ENCODE measurements at regions not wholly inside any gene's neighbourhood (a gene's known extent, or its start where the extent isn't known, plus 50 kb on each side); places are given as distances from the start of the nearest gene placed in this dataset.

DNA sequence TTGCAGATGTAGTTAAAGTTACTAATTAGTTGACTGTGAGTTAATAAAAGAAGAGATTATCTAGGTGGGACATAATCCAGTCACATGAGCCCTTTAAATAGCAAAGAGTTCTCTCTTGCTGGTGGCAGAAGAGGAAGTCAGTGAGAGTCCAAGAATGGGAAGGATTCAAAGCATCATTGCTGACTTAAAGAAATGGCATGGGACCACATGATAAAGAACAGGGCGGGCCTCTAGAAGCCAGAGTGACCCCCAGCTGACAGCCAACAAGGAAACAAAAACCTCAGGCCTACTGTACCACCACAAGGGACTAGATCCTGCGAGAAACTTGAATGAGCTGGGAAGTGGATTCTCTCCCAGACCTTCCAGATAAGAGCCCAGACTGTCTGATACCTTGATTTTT, 447.2 kb upstream of the CCDC54 start:
- DNase-seq (ENCODE audit: extremely low read depth, low read depth): no peak
- TF ChIP-seq CTCF (IDR thresholded peaks at IDR 0.05; ENCODE audit: low read depth, low read length): no peak

DNA sequence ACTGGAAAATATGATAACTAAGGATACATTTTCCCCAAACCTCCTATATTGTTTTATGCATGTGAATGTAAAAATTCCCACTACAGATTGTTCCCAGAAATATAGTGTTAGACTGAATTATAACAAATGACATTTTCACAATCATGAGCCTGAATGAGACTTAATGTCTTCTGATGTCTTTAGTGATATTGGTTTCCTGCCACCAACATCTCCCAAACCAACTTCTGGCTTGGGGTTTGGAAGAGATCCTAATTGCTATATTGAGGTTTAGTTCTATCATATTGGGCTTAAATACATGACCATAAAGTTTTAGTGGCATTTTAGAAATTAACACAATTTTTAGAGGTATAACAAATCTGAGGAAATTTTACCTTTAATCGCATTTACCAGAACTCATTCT, 445.3 kb upstream of the CCDC54 start:
- no peak for TF ChIP-seq CTCF (IDR thresholded peaks at IDR 0.05; ENCODE audit: low read depth, low read length)

DNA sequence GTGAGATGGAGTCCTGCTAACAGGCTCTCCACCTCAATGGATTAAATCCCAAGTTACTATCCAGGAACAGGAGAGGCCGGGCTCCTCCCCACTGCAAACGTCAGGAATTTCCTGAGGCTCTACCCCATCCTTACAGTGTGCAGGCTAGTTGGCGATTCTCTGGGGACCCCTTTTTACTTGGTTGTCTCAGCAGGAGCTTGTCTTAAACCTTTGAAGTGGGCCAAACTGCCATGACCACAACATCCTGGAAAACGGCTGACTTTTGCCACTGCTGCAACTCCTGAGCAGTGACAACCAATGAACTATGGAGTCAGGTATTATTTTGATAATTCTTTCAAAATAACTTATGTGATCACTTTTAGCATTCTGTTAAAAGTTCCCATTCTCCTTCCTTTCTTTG, 440.9 kb upstream of the CCDC54 start:
- TF ChIP-seq CTCF (IDR thresholded peaks at IDR 0.05; ENCODE audit: low read depth, low read length): no peak

More for the DNA sequence above, 445.3 kb upstream of the CCDC54 start:
- DNase-seq (ENCODE audit: extremely low read depth, low read depth): no peak

DNA sequence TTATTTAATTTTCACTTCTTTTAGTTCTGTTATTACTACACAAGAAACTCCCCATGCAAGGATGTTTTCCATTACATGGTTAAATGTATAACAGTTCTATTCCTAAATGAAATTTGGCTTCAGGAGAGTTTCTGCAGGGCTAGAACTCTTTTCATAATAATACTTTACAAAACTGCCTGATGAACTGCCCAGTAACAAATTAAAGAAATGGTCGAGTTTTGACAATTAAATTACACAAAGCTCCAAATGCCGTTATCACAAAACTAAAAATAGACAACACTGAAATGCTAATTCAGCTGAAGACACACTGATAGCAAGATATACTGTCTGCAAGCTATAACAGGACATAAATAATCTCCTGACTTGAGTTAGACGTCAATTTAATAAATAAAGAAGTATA, 435.2 kb upstream of the CCDC54 start:
- no peak for TF ChIP-seq CTCF (IDR thresholded peaks at IDR 0.05; ENCODE audit: low read depth, low read length)
- no peak for DNase-seq (ENCODE audit: extremely low read depth, low read depth)

More for the DNA sequence above, 440.9 kb upstream of the CCDC54 start:
- DNase-seq (ENCODE audit: extremely low read depth, low read depth): no peak

DNA sequence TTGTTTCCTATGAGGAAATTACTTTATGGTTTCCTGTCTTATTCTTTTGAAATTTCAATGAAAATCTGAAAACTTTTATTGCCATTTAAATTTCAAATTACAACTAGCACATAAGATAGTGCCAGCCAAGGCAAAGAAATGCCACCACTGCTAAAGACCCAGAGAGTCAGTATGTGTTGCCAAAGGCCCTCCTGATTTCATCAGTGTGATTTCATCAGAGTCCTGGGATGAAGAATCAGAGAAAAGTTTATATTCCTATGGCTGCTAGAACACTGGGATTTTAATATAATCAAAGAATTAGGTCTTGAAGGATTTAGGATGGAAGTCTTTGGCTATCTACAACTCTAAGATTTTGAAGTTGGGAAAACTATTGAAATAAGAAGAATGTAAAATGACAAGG, 434.2 kb upstream of the CCDC54 start:
- TF ChIP-seq CTCF (IDR thresholded peaks at IDR 0.05; ENCODE audit: low read depth, low read length): no peak

DNA sequence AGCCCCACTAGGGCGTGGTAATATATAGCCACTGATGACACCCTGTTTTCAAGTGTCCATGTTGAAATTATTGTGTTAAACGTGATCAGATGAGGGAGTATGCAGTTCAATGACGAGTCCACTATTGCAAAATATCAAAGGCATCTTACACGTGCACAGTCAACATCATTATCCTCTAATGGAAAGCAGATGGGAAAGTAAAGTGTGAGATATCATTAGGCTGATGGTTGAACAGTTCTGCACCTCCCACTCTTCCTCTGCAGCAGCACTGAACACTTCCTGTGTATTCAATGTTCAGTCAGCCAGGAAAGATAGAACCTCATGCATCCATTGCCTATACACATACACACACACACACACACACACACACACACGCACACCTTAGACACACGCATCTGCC, 431.8 kb upstream of the CCDC54 start:
- no peak for TF ChIP-seq CTCF (IDR thresholded peaks at IDR 0.05; ENCODE audit: low read depth, low read length)
- DNase-seq (ENCODE audit: extremely low read depth, low read depth): peak; percentile 66

More for the DNA sequence above, 434.2 kb upstream of the CCDC54 start:
- no peak for DNase-seq (ENCODE audit: extremely low read depth, low read depth)

- no peak for DNase-seq (ENCODE audit: extremely low read depth, low read depth)
- TF ChIP-seq CTCF (IDR thresholded peaks at IDR 0.05; ENCODE audit: low read depth, low read length): no peak
Observed at GRCh38 chr3:106946866-106947265, 430.4 kb upstream of the CCDC54 start.
